Spleen (tissue), 11 donors: ENCODE measurements at regions not wholly inside any gene's neighbourhood (a gene's known extent, or its start where the extent isn't known, plus 50 kb on each side); places are given as distances from the start of the nearest gene placed in this dataset.
A peak's percentile ranks its signal among the peaks of the same experiment; 100 is the strongest.

Experiments
- DNase-seq: peaks from one replicate; pipeline ENCODE4 v3.0.0-alpha.2; 2020
- H3K27ac ChIP-seq, 8 donors: fragments of 200-600 bp; sonication (generic) in 7 of 8; 1 replicate in 4 of 8; 2 replicates in 4 of 8; pipeline versions ENCODE4 v1.5.0 to v1.8.0; 2016 to 2021; ENCODE audit warnings: inconsistent platforms in 4 of 8, mild to moderate bottlenecking in 4 of 8, moderate library complexity in 1 of 8
- H3K27me3 ChIP-seq, 7 donors: fragments of 200-600 bp; sonication (generic) in 6 of 7; replicated peaks in 1 of 7; 1 replicate in 4 of 7; 2 replicates in 3 of 7; pipeline versions ENCODE4 v1.5.0 to v1.8.0; 2016 to 2021; ENCODE audit warnings: inconsistent platforms in 3 of 7, mild to moderate bottlenecking in 1 of 7
- H3K36me3 ChIP-seq, 6 donors: fragments of 200-600 bp; sonication (generic) in 5 of 6; 1 replicate in 4 of 6; 2 replicates in 2 of 6; pipeline versions ENCODE4 v1.5.0 to v1.8.0; 2016 to 2021; ENCODE audit warnings: inconsistent platforms in 2 of 6
- H3K4me1 ChIP-seq, 6 donors: fragments of 200-600 bp; sonication (generic) in 5 of 6; 1 replicate in 3 of 6; 2 replicates in 3 of 6; pipeline versions ENCODE4 v1.5.0 to v1.8.0; 2016 to 2021; ENCODE audit warnings: inconsistent platforms in 3 of 6
- H3K4me3 ChIP-seq, 8 donors: fragments of 200-600 bp; sonication (generic) in 7 of 8; 1 replicate in 4 of 8; 2 replicates in 4 of 8; pipeline versions ENCODE4 v1.5.0 to v1.8.0; 2016 to 2021; ENCODE audit warnings: inconsistent platforms in 4 of 8, mild to moderate bottlenecking in 4 of 8, moderate library complexity in 2 of 8
- H3K9me3 ChIP-seq, 8 donors: fragments of 200-600 bp; sonication (generic) in 7 of 8; 1 replicate in 4 of 8; 2 replicates in 4 of 8; pipeline versions ENCODE4 v1.5.0 to v1.8.0; 2016 to 2021; ENCODE audit warnings: inconsistent platforms in 4 of 8
- POLR2A ChIP-seq, 3 donors: fragments of 450-650 bp; IDR thresholded peaks; one replicate each; pipeline ENCODE4 v1.5.1; 2017; ENCODE audit warnings: antibody characterized with exemption in 3 of 3, mild to moderate bottlenecking in 1 of 3
- POLR2AphosphoS5 ChIP-seq, 3 donors: sonication (generic); formaldehyde crosslinking; IDR thresholded peaks; one replicate each; pipeline ENCODE4 v1.5.1; 2017; ENCODE audit warnings: antibody characterized with exemption in 3 of 3
- WGBS, 5 donors: extraction: QIAGEN DNeasy Blood & Tissue Kit in 3 of 5; methylation state at CpG; one replicate each; pipeline versions ENCODE4 v1.1.5 to v1.1.7; 2013 to 2018; 5-methylcytosine and 5-hydroxymethylcytosine counted together
- intact Hi-C: fragments of 100-400 bp; cut with DNase I; formaldehyde crosslinking; loops from one replicate; pipeline ENCODE4 v1.15.0; 2023; ENCODE audit warnings: low total_unique reads
- TF ChIP-seq, protein P1 (sequence below), 11 experiments: fragments of 200-600 bp in 7 of 11; fragments of 450-650 bp in 4 of 11; sonication (generic) in 4 of 11; IDR thresholded peaks in 8 of 11; conservative IDR thresholded peaks in 3 of 11; 1 replicate in 7 of 11; 2 replicates in 4 of 11; pipeline versions ENCODE4 v1.4.0 to v1.8.0; 2016 to 2021; ENCODE audit warnings: antibody characterized with exemption in 11 of 11, inconsistent platforms in 4 of 11, mild to moderate bottlenecking in 1 of 11
- donor health status: healthy with polysubstance abuse.
- donor health status: DM: no; HTN: no; CAD: no; lungs with moderate emphysema.
- donor health status: DM: no; HTN: no; CAD: no.
- donor health status: Bipolar disorder and iron deficiency.
- donor health status: healthy.
- donor health status: DM: no; HTN: no; CAD: no.
- donor health status: DM: yes; HTN: yes; CAD: no.

DNA sequence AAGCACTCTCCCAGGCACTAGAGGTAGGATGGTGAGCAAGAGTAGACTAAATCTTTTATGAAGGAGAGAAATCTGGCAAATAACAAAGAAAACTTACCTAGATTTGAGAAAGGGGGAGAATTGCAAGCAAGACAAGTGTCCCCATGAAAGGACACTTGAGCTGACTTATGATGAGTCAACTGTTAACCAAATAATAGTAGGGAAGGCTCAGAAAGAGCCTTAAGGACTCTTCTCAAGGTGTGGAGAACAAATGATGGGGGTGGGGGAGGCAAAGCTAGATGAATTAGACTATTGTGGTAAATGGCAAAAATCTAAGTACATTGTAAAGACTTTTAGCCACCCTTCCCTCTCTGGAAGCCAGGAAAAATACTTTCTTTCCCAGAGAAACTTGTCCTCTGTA, 77.6 kb upstream of the RASA1 start:
- Histone ChIP-seq H3K27ac (no peak overlapping the region), H3K27me3 (no peaks in the 10 kb centered on the region), H3K4me1 (peaks cover 0 to 10% (median 4%) of the 10 kb centered on the region in 6 donors), H3K4me3 (no peak overlapping the region), H3K36me3 (no peaks in the 10 kb centered on the region), H3K9me3 (no peaks in the 10 kb centered on the region)
- intact Hi-C loops, result no loop called here
- DNase-seq, result no peak
- TF ChIP-seq POLR2AphosphoS5 (IDR thresholded peaks at IDR 0.05) (no peak), POLR2A (IDR thresholded peaks at IDR 0.05) (no peak)
- TF ChIP-seq, protein P1, sequence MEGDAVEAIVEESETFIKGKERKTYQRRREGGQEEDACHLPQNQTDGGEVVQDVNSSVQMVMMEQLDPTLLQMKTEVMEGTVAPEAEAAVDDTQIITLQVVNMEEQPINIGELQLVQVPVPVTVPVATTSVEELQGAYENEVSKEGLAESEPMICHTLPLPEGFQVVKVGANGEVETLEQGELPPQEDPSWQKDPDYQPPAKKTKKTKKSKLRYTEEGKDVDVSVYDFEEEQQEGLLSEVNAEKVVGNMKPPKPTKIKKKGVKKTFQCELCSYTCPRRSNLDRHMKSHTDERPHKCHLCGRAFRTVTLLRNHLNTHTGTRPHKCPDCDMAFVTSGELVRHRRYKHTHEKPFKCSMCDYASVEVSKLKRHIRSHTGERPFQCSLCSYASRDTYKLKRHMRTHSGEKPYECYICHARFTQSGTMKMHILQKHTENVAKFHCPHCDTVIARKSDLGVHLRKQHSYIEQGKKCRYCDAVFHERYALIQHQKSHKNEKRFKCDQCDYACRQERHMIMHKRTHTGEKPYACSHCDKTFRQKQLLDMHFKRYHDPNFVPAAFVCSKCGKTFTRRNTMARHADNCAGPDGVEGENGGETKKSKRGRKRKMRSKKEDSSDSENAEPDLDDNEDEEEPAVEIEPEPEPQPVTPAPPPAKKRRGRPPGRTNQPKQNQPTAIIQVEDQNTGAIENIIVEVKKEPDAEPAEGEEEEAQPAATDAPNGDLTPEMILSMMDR (IDR thresholded peaks at IDR 0.05 in 8 of 11, conservative IDR thresholded peaks at IDR 0.05 in 3 of 11), result no peak

DNA sequence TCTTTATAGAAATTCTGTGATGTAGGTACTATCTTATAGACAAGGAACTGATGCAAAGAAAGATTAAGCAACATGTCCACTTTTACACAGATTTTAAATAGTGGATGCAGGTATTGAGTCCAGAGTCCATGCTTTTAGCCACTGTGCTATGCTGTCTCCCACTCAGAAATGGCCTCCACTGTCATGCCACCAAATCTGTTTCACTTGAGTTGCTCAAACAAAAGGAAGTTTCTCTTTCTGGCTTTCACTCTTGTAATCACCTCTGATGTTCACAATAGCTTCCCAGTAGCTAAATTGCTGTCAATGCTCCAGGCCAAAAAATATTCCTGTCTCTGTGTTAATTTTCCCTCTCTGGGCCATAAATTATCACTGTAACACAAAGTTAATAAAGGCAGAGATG, 77.0 kb upstream of the RASA1 start:
- Histone ChIP-seq H3K4me1 (peaks cover 4 to 17% (median 9%) of the 10 kb centered on the region in 6 donors), H3K27me3 (no peaks in the 10 kb centered on the region), H3K4me3 (no peak overlapping the region), H3K27ac (peak overlapping the region in 1 of 8 donors; percentile 15), H3K9me3 (no peaks in the 10 kb centered on the region), H3K36me3 (no peaks in the 10 kb centered on the region)
- no peak for DNase-seq
- intact Hi-C loops, result no loop called here
- TF ChIP-seq, protein P1 (IDR thresholded peaks at IDR 0.05 in 8 of 11, conservative IDR thresholded peaks at IDR 0.05 in 3 of 11), result no peak
- TF ChIP-seq POLR2AphosphoS5 (IDR thresholded peaks at IDR 0.05), result no peak

- no peaks in the 10 kb centered on the region for H3K9me3 ChIP-seq
- H3K4me1 ChIP-seq, result peaks cover 6 to 22% (median 9%) of the 10 kb centered on the region in 6 donors
- no peaks in the 10 kb centered on the region for H3K27me3 ChIP-seq
- no peak for TF ChIP-seq POLR2A (IDR thresholded peaks at IDR 0.05)
- no peak for TF ChIP-seq POLR2AphosphoS5 (IDR thresholded peaks at IDR 0.05)
- TF ChIP-seq, protein P1 (IDR thresholded peaks at IDR 0.05 in 8 of 11, conservative IDR thresholded peaks at IDR 0.05 in 3 of 11), result no peak
- H3K36me3 ChIP-seq, result no peaks in the 10 kb centered on the region
- H3K4me3 ChIP-seq, result no peak overlapping the region
- no peak overlapping the region for H3K27ac ChIP-seq
- DNase-seq, result no peak
- intact Hi-C loops, result no loop called here
Observed at GRCh38 chr5:87191645-87192044, 76.0 kb upstream of the RASA1 start.

GRCh38 chr5:87195104-87195591, 72.5 kb upstream of the RASA1 start:
- H3K4me3 ChIP-seq, result no peak overlapping the region
- no peak for TF ChIP-seq POLR2AphosphoS5 (IDR thresholded peaks at IDR 0.05)
- H3K9me3 ChIP-seq, result peaks cover 0 to 7% (median 0%) of the 10 kb centered on the region in 8 donors
- DNase-seq, result no peak
- 26 to 36% (median 31%) methylated on average over 4 of the region's 4 CpGs for WGBS, 5 donors
- intact Hi-C loops, result no loop called here
- H3K27me3 ChIP-seq, result no peaks in the 10 kb centered on the region
- no peaks in the 10 kb centered on the region for H3K36me3 ChIP-seq
- H3K27ac ChIP-seq, result no peak overlapping the region
- H3K4me1 ChIP-seq, result peaks cover 6 to 22% (median 9%) of the 10 kb centered on the region in 6 donors

DNA sequence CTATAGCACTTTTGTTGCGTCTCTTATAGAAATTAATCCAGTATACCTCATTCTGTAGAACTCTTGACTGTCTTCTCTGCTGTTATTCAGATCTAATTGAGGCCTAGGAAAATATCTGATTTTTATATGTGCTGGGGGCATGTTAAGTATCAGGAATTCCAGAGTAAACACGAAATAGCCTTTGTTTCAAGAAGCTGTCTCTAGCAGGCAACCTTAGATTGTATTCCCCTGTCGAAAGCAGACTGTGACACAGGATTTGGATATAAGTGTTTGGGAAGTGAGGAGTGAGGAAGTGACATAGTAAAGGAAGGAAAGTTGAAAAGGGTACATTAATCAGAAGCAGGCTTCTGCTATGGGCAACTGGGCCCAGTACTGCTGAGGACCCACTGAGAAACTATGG, 72.1 kb upstream of the RASA1 start:
- H3K27me3 ChIP-seq, result no peaks in the 10 kb centered on the region
- peak overlapping the region in 1 of 8 donors; percentile 23 for H3K27ac ChIP-seq
- TF ChIP-seq, protein P1 (IDR thresholded peaks at IDR 0.05 in 8 of 11, conservative IDR thresholded peaks at IDR 0.05 in 3 of 11), result no peak
- TF ChIP-seq POLR2A (IDR thresholded peaks at IDR 0.05) (no peak), POLR2AphosphoS5 (IDR thresholded peaks at IDR 0.05) (no peak)
- H3K4me1 ChIP-seq, result peaks cover 6 to 21% (median 9%) of the 10 kb centered on the region in 6 donors
- WGBS, 5 donors, result 68 to 81% (median 73%) methylated on average over 3 of the region's 3 CpGs
- H3K4me3 ChIP-seq, result no peak overlapping the region
- H3K36me3 ChIP-seq, result no peaks in the 10 kb centered on the region
- no peak for DNase-seq
- peaks cover 0 to 7% (median 0%) of the 10 kb centered on the region in 8 donors for H3K9me3 ChIP-seq
- intact Hi-C loops, result no loop called here
